Activated naive CD8-positive, alpha-beta T cell treated with anti-CD3 and anti-CD28 coated beads, Interleukin-2, amount 10 ng/mL, durations not matched to agents 7 days and 5 days (primary cell): ENCODE measurements at regions not wholly inside any gene's neighbourhood (a gene's known extent, or its start where the extent isn't known, plus 50 kb on each side); places are given as distances from the start of the nearest gene placed in this dataset.

Experiments
- ATAC-seq: fragments of 150-1000 bp; cut with Tn5 transposase; one replicate; pipeline ENCODE4 v1.10.0; 2021; ENCODE audit warnings: low read depth, moderate library complexity
- POLR2A ChIA-PET: fragments of 350-600 bp; sonication (Branson Sonifier 250); formaldehyde crosslinking; loops from one replicate; lab custom pipeline; 2021; ENCODE audit warnings: antibody characterized with exemption; lab: Charles Lee
- DNase-seq: peaks from one replicate; pipeline ENCODE4 v3.0.0; 2021
- H3K27ac Mint-ChIP-seq: one replicate; pipeline ENCODE4 v1.8.0; 2022; ENCODE audit warnings: mild to moderate bottlenecking, mixed read lengths
- H3K27me3 Mint-ChIP-seq: one replicate; pipeline ENCODE4 v1.8.0; 2022; ENCODE audit warnings: mild to moderate bottlenecking, moderate library complexity, mixed read lengths
- H3K36me3 Mint-ChIP-seq: one replicate; pipeline ENCODE4 v1.8.0; 2021; ENCODE audit warnings: mild to moderate bottlenecking, mixed read lengths
- H3K4me1 Mint-ChIP-seq: one replicate; pipeline ENCODE4 v1.8.0; 2021; ENCODE audit warnings: mixed read lengths
- H3K4me3 Mint-ChIP-seq: one replicate; pipeline ENCODE4 v1.8.0; 2022; ENCODE audit warnings: mild to moderate bottlenecking, moderate library complexity, mixed read lengths
- H3K9me3 Mint-ChIP-seq: one replicate; pipeline ENCODE4 v1.8.0; 2021; ENCODE audit warnings: mixed read lengths

- POLR2A ChIA-PET: no interaction called here
Observed at GRCh38 chr10:133006806-133007205, 64.4 kb upstream of the CFAP46 start.

GRCh38 chr10:133006202-133006601, 63.8 kb upstream of the CFAP46 start:
- Mint-ChIP-seq H3K9me3 (no peaks in the 10 kb centered on the region), H3K36me3 (no peaks in the 10 kb centered on the region), H3K27ac (no peak overlapping the region), H3K4me1 (no peaks in the 10 kb centered on the region), H3K27me3 (no peaks in the 10 kb centered on the region), H3K4me3 (no peak overlapping the region)
- DNase-seq (no peak), ATAC-seq (no peak)
- POLR2A ChIA-PET: no interaction called here

More at GRCh38 chr10:133006806-133007205, 64.4 kb upstream of the CFAP46 start:
- Mint-ChIP-seq H3K9me3 (no peaks in the 10 kb centered on the region), H3K36me3 (no peaks in the 10 kb centered on the region), H3K27ac (no peak overlapping the region), H3K4me3 (no peak overlapping the region), H3K27me3 (no peaks in the 10 kb centered on the region), H3K4me1 (no peaks in the 10 kb centered on the region)
- no peak for ATAC-seq
- no peak for DNase-seq

- no peak overlapping the region for H3K27ac Mint-ChIP-seq
- no peaks in the 10 kb centered on the region for H3K36me3 Mint-ChIP-seq
- no peaks in the 10 kb centered on the region for H3K27me3 Mint-ChIP-seq
Observed at GRCh38 chr10:133004478-133004877, 62.1 kb upstream of the CFAP46 start.

DNA sequence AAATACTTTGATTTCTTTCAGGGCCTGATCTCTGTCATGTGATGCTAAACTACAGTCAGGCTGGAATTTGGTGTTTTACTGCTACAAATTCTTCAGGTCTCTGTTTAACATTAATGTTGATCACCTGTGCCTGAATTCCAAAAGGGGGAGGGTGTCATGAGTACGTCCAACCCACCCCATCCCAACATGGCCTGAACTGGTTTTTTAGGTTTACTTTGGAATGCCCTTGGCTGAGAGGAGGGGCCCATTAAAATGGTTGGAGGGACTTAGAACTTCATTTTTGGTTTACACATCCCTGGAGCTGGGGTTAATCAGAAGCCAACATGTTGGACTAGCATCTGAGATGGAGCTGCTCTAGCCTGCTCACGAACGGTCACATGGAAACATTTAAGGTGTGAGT, 60.8 kb upstream of the CFAP46 start:
- no peaks in the 10 kb centered on the region for H3K27me3 Mint-ChIP-seq
- H3K4me3 Mint-ChIP-seq: no peak overlapping the region
- no peaks in the 10 kb centered on the region for H3K4me1 Mint-ChIP-seq
- DNase-seq (no peak), ATAC-seq (no peak)
- POLR2A ChIA-PET: no interaction called here
- H3K9me3 Mint-ChIP-seq: no peaks in the 10 kb centered on the region
- H3K27ac Mint-ChIP-seq: no peak overlapping the region
- no peaks in the 10 kb centered on the region for H3K36me3 Mint-ChIP-seq

More at GRCh38 chr10:133004478-133004877, 62.1 kb upstream of the CFAP46 start:
- no peaks in the 10 kb centered on the region for H3K9me3 Mint-ChIP-seq
- no peaks in the 10 kb centered on the region for H3K4me1 Mint-ChIP-seq
- H3K4me3 Mint-ChIP-seq: no peak overlapping the region
- ATAC-seq (no peak), DNase-seq (no peak)
- POLR2A ChIA-PET: no interaction called here

- H3K4me1 Mint-ChIP-seq: no peaks in the 10 kb centered on the region
- no peak overlapping the region for H3K4me3 Mint-ChIP-seq
- no peaks in the 10 kb centered on the region for H3K9me3 Mint-ChIP-seq
- no peaks in the 10 kb centered on the region for H3K36me3 Mint-ChIP-seq
- H3K27ac Mint-ChIP-seq: no peak overlapping the region
- no peak for ATAC-seq
- H3K27me3 Mint-ChIP-seq: no peaks in the 10 kb centered on the region
- POLR2A ChIA-PET: no interaction called here
- no peak for DNase-seq
Observed at GRCh38 chr10:133002685-133003084, 60.3 kb upstream of the CFAP46 start.

- no peaks in the 10 kb centered on the region for H3K36me3 Mint-ChIP-seq
- H3K27ac Mint-ChIP-seq: no peak overlapping the region
- H3K9me3 Mint-ChIP-seq: no peaks in the 10 kb centered on the region
- no peaks in the 10 kb centered on the region for H3K4me1 Mint-ChIP-seq
- H3K27me3 Mint-ChIP-seq: no peaks in the 10 kb centered on the region
- POLR2A ChIA-PET: no interaction called here
- DNase-seq: no peak
- no peak for ATAC-seq
- no peak overlapping the region for H3K4me3 Mint-ChIP-seq
Observed at GRCh38 chr10:133001114-133001513, 58.7 kb upstream of the CFAP46 start.

- no peak overlapping the region for H3K4me3 Mint-ChIP-seq
Observed at GRCh38 chr10:133000648-133001047, 58.3 kb upstream of the CFAP46 start.

DNA sequence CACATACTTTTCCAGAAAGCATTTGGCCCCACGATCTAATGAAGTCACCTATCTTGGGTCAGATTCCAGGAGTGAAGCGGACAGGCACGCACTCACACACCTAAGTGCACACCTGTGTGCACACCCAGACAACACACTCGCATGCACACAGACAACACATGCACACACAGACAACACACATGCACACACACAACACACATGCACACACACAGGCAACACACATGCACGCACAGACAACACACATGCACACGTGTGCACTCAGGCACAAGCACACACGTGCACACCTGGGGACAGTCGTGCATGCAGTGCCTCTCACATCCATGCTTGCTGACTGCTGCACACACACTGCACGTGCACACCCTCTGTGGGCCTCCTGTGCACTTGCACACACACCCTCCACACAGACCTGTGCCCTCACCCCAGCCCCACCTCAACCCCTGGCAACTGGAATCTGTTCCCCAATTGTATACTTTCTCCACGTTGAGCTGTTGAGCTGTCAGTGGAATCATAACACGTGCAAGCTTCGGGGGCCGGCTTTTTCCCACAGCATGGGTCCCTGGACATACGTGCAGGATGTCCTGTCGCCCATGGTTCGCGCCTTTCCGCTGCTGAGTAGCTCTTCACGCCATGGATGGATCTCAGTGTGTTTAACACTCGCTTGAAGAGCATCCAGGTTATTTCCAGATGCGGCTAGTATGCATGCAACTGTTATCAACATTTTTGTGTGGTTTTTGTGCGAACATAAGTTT, 55.3 kb upstream of the CFAP46 start:
- H3K4me3 Mint-ChIP-seq: no peak overlapping the region
- POLR2A ChIA-PET: no interaction called here
- H3K4me1 Mint-ChIP-seq: no peaks in the 10 kb centered on the region
- no peak overlapping the region for H3K27ac Mint-ChIP-seq
- no peaks in the 10 kb centered on the region for H3K27me3 Mint-ChIP-seq
- no peaks in the 10 kb centered on the region for H3K36me3 Mint-ChIP-seq
- H3K9me3 Mint-ChIP-seq: no peaks in the 10 kb centered on the region
- ATAC-seq: no peak
- DNase-seq: no peak

More at GRCh38 chr10:133000648-133001047, 58.3 kb upstream of the CFAP46 start:
- POLR2A ChIA-PET: no interaction called here
- H3K27ac Mint-ChIP-seq: no peak overlapping the region
- ATAC-seq (no peak), DNase-seq (no peak)
- no peaks in the 10 kb centered on the region for H3K9me3 Mint-ChIP-seq
- no peaks in the 10 kb centered on the region for H3K36me3 Mint-ChIP-seq
- no peaks in the 10 kb centered on the region for H3K4me1 Mint-ChIP-seq
- H3K27me3 Mint-ChIP-seq: no peaks in the 10 kb centered on the region

DNA sequence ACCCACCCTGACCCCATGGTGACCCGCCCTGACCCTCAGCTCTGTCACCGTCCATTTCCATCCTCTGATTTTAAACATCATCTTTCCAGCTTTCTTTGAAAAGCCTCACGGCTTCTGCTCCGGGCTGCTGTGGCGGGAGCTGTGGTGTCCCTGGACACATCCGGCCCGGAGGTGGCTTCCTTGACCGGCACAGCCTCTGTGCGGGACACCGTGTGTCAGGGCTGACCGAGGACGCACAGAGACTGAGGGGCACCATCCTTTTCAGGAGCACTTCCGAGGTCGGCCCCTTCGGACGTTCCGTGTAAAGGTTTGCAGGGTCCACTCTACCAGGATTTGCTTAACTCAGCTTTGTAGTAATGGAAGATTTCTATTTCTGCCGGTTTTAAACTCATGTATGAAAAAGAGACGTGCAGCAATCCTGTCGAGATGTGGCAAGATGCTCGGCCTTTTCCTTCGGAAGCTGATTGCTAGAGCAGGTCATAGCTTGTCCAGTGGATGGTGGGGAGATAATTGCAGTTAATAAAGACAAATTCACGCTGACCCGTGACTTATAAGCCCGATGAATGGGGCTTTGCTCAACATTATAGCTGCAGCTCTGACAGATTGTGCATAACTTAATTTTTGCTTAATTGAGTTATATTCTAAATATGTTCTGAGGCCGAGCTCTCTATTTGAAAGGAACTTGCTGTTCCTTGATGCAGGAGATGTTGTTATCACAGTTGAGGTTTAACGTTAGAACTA, 54.4 kb upstream of the CFAP46 start:
- POLR2A ChIA-PET: no interaction called here
- no peaks in the 10 kb centered on the region for H3K27me3 Mint-ChIP-seq
- H3K9me3 Mint-ChIP-seq: no peaks in the 10 kb centered on the region
- no peak overlapping the region for H3K4me3 Mint-ChIP-seq
- DNase-seq (no peak), ATAC-seq (no peak)
- H3K4me1 Mint-ChIP-seq: no peaks in the 10 kb centered on the region
- H3K27ac Mint-ChIP-seq: no peak overlapping the region
- H3K36me3 Mint-ChIP-seq: no peaks in the 10 kb centered on the region

DNA sequence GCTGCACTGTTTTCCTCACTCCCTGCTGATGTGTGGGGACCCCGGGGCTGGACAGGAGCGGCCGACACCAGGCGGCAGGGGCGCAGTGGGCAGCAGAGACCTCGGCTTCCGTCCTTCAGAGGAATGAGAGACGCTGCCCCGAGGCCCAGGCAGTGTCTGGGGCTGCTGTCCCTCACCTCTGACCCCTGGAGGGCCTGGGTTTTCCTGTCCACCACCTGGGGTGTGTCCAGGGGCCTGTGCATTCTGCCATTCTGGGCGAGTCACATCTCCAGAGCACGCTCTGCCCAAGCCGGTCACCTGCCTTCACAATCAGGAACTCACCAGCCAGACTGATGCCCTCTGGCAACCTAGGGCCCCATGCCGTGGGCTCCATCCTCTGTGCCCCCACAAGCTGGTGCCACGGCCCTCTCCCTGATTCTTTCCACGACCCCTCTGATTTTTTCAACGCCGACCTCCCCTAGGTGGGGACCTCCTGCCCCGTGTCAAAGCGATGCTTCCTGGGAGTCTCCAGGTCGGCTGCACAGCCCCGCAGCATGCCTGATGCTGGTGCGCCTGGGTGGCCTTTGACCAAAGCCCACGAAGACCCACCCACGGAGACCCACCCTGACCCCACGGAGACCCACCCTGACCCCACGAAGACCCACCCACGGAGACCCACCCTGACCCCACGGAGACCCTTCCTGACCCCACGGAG, 53.7 kb upstream of the CFAP46 start:
- Mint-ChIP-seq H3K4me3 (no peak overlapping the region), H3K27me3 (no peaks in the 10 kb centered on the region), H3K36me3 (no peaks in the 10 kb centered on the region), H3K9me3 (no peaks in the 10 kb centered on the region), H3K4me1 (no peaks in the 10 kb centered on the region), H3K27ac (no peak overlapping the region)
- ATAC-seq (no peak), DNase-seq (no peak)
- POLR2A ChIA-PET: no interaction called here

- H3K4me1 Mint-ChIP-seq: no peaks in the 10 kb centered on the region
- no peaks in the 10 kb centered on the region for H3K27me3 Mint-ChIP-seq
- no peak overlapping the region for H3K4me3 Mint-ChIP-seq
- no peak for DNase-seq
- POLR2A ChIA-PET: no interaction called here
- H3K36me3 Mint-ChIP-seq: no peaks in the 10 kb centered on the region
- H3K9me3 Mint-ChIP-seq: no peaks in the 10 kb centered on the region
- ATAC-seq: no peak
- H3K27ac Mint-ChIP-seq: no peak overlapping the region
Observed at GRCh38 chr10:132994811-132995210, 52.4 kb upstream of the CFAP46 start.

DNA sequence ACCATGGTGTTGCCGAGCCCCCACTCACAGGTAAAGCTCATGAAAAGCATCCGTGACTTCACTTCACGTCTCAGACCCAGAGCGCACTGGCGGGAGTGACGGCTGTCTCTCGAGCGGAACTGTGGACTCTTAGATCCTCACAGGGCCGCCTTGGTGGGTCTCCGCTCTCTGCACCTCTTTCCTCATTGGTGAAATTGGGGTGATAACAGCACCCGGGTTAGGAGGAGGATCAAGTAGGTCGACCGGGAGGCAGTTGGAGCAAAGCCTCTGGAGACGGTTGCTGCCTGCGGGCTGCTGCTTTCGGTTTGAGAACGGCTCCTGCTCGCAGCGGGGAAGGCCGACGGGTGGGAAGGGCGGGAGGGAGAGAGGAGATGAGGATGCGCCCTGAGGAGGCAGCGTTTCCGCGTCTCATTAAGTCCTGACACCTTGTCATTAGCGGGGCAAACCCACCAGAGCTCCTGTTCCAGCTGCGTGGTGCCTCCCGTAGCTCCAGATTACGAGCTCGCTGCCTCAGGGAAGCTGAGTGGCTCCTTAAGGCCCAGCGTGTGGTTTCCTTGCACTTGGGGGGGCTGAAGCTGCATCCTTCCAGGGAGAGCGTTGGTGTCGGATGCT, 51.9 kb upstream of the CFAP46 start:
- ATAC-seq (no peak), DNase-seq (no peak)
- H3K27me3 Mint-ChIP-seq: no peaks in the 10 kb centered on the region
- H3K9me3 Mint-ChIP-seq: no peaks in the 10 kb centered on the region
- H3K4me1 Mint-ChIP-seq: no peaks in the 10 kb centered on the region
- H3K36me3 Mint-ChIP-seq: no peaks in the 10 kb centered on the region
- no peak overlapping the region for H3K4me3 Mint-ChIP-seq
- POLR2A ChIA-PET: no interaction called here
- no peak overlapping the region for H3K27ac Mint-ChIP-seq
